GM23338 (cell line): ENCODE measurements at regions not wholly inside any gene's neighbourhood (a gene's known extent, or its start where the extent isn't known, plus 50 kb on each side); places are given as distances from the start of the nearest gene placed in this dataset.

ENCODE experiments used
- ATAC-seq: fragments of 200-7000 bp; cut with Tn5 transposase; 3 replicates; pipeline ENCODE4 v1.9.1; 2020
- DNase-seq: peaks from one replicate; pipeline ENCODE4 v3.0.0-alpha.2; 2015; ENCODE audit warnings: low spot score
- H2AFZ ChIP-seq: fragments of 200-600 bp; sonication (generic); 2 replicates; pipeline ENCODE4 v1.8.0; 2016; ENCODE audit warnings: antibody characterized with exemption, mild to moderate bottlenecking, moderate library complexity
- H3F3A ChIP-seq: fragments of 200-600 bp; sonication (generic); replicated peaks from 2 replicates; pipeline ENCODE4 v1.8.0; 2017; ENCODE audit warnings: antibody characterized with exemption, mixed run types, low read depth
- H3K27ac ChIP-seq: fragments of 200-600 bp; sonication (generic); 2 replicates; pipeline ENCODE4 v1.6.1; 2016; ENCODE audit warnings: low read depth
- H3K27me3 ChIP-seq: fragments of 200-600 bp; sonication (generic); 2 replicates; pipeline ENCODE4 v1.8.0; 2016; ENCODE audit warnings: mild to moderate bottlenecking, mixed run types, moderate library complexity; ENCODE audit not compliant: insufficient read depth
- H3K36me3 ChIP-seq: fragments of 200-600 bp; sonication (generic); 2 replicates; pipeline ENCODE4 v1.8.0; 2016; ENCODE audit warnings: mild to moderate bottlenecking; ENCODE audit not compliant: insufficient read depth
- H3K4me1 ChIP-seq: fragments of 200-600 bp; sonication (generic); 2 replicates; pipeline ENCODE4 v1.8.0; 2016; ENCODE audit warnings: mild to moderate bottlenecking, moderate library complexity; ENCODE audit not compliant: insufficient read depth
- H3K4me2 ChIP-seq: fragments of 200-600 bp; sonication (generic); 2 replicates; pipeline ENCODE4 v1.7.1; 2017; ENCODE audit warnings: mixed run types
- H3K4me3 ChIP-seq: fragments of 200-600 bp; sonication (generic); 2 replicates; pipeline ENCODE4 v1.6.1; 2016; ENCODE audit warnings: mixed run types
- H3K79me2 ChIP-seq: fragments of 200-600 bp; sonication (generic); replicated peaks from 2 replicates; pipeline ENCODE4 v1.8.0; 2017; ENCODE audit warnings: mild to moderate bottlenecking; ENCODE audit not compliant: insufficient read depth
- H3K9me2 ChIP-seq: fragments of 200-600 bp; sonication (generic); 2 replicates; pipeline ENCODE4 v1.8.0; 2017; ENCODE audit not compliant: insufficient read depth
- H4K20me1 ChIP-seq: fragments of 200-600 bp; sonication (generic); replicated peaks from 2 replicates; pipeline ENCODE4 v1.8.0; 2017; ENCODE audit warnings: mild to moderate bottlenecking; ENCODE audit not compliant: insufficient read depth
- H3K27ac Mint-ChIP-seq: 2 replicates; pipeline ENCODE4 v1.8.0; 2020; ENCODE audit warnings: inconsistent platforms, mild to moderate bottlenecking, moderate library complexity, mixed read lengths
- H3K27me3 Mint-ChIP-seq: 3 replicates; pipeline ENCODE4 v1.8.0; 2022; ENCODE audit warnings: low read depth, mild to moderate bottlenecking, moderate library complexity, mixed read lengths, inconsistent platforms; ENCODE audit not compliant: insufficient read depth, poor library complexity
- H3K36me3 Mint-ChIP-seq: 3 replicates; pipeline ENCODE4 v1.8.0; 2021; ENCODE audit warnings: low read depth, mild to moderate bottlenecking, inconsistent platforms, moderate library complexity, mixed read lengths
- H3K4me1 Mint-ChIP-seq: 3 replicates; pipeline ENCODE4 v1.8.0; 2020; ENCODE audit warnings: mild to moderate bottlenecking, inconsistent platforms, mixed read lengths
- H3K4me3 Mint-ChIP-seq: 3 replicates; pipeline ENCODE4 v1.8.0; 2021; ENCODE audit warnings: moderate library complexity, mild to moderate bottlenecking, inconsistent platforms, mixed read lengths
- H3K9me3 Mint-ChIP-seq: 3 replicates; pipeline ENCODE4 v1.8.0; 2020; ENCODE audit warnings: moderate library complexity, mild to moderate bottlenecking, inconsistent platforms, mixed read lengths
- CREB1 ChIP-seq: fragments of 250-450 bp; sonication (Bioruptor Pico); IDR thresholded peaks from 2 replicates; pipeline ENCODE4 v1.5.0; 2020; ENCODE audit warnings: low read depth, mild to moderate bottlenecking, moderate library complexity
- EZH2 ChIP-seq: fragments of 200-600 bp; sonication (generic); IDR thresholded peaks from one replicate; pipeline ENCODE4 v1.8.0; 2017; ENCODE audit warnings: antibody characterized with exemption, mild to moderate bottlenecking, low read depth; ENCODE audit not compliant: unreplicated experiment
- EZH2phosphoT487 ChIP-seq: fragments of 200-600 bp; sonication (generic); IDR thresholded peaks from one replicate; pipeline ENCODE4 v1.8.1; 2018; ENCODE audit warnings: antibody characterized with exemption; ENCODE audit not compliant: unreplicated experiment
- NANOG ChIP-seq: IDR thresholded peaks from 2 replicates; pipeline ENCODE4 v1.6.1; 2016; ENCODE audit warnings: antibody characterized with exemption, borderline replicate concordance
- POLR2AphosphoS5 ChIP-seq: IDR thresholded peaks from 2 replicates; pipeline ENCODE4 v1.6.1; 2016; ENCODE audit warnings: antibody characterized with exemption, low read depth
- STAT1 ChIP-seq: IDR thresholded peaks from one replicate; pipeline ENCODE4 v1.6.1; 2016; ENCODE audit warnings: antibody characterized with exemption; ENCODE audit not compliant: unreplicated experiment
- ZNF114 ChIP-seq: fragments of 250-450 bp; sonication (Bioruptor Pico); IDR thresholded peaks from 2 replicates; pipeline ENCODE4 v1.5.0; 2020; ENCODE audit warnings: mild to moderate bottlenecking, moderate library complexity
- ZNF331 ChIP-seq: fragments of 250-450 bp; sonication (Bioruptor Pico); IDR thresholded peaks from 2 replicates; pipeline ENCODE4 v1.5.0; 2020; ENCODE audit warnings: low read depth, mild to moderate bottlenecking, moderate library complexity
- TF ChIP-seq, protein P1 (sequence below): IDR thresholded peaks from one replicate; pipeline ENCODE4 v1.6.1; 2018; ENCODE audit warnings: antibody characterized with exemption; ENCODE audit not compliant: unreplicated experiment
- TF ChIP-seq, protein P2 (sequence below), 2 experiments: fragments of 200-600 bp in 1 of 2; sonication (generic) in 1 of 2; conservative IDR thresholded peaks; 2 replicates each; pipeline versions ENCODE4 v1.5.1 to v1.6.1; 2016 to 2017; ENCODE audit warnings: antibody characterized with exemption in 2 of 2, low read depth in 2 of 2, mild to moderate bottlenecking in 2 of 2, moderate library complexity in 1 of 2
- TF ChIP-seq, protein P3 (sequence below): IDR thresholded peaks from 2 replicates; pipeline ENCODE4 v1.6.1; 2016; ENCODE audit warnings: antibody characterized with exemption

DNA sequence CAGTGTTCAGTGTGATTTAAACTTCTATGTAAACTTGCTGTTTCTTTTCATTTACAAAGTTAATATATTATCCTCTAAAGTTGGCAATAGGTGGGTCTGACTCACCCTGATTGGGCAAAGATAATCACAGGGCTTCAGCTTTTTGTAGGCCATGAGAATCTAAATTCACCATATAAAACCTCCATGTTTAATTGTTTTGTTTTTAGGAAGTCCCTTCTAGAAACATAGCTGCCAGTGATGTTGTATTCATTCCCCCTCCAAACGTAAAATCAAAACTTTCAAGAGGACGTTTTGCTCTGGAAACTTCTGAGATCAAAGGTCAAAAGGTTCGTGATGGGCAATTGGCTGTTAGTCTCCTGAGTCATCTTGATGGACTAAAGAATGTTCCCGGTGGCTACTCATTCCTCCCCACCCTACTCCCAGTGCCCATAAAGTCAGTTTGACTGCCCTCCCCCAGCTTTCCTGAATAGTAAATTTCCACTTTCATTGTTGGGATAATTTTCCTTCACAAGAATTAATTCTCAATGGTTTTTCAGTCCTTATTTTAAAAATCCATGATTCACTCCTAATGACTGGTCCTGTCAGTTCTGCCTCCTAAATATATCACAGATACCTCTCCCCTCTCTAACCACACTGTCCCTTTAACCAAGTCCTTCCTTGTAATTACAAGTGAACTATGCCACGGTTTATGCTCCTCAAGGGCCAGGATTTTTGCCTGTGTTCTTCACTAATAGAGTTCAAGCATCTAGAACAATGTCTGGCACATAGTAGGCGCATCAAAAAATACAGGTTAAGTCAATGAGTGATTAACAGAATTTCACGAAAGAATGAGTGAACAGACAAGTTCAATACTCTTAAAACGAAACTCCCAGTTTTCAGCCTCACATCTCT, 164.4 kb upstream of the VRK2 start (continued):
- TF ChIP-seq, protein P1, sequence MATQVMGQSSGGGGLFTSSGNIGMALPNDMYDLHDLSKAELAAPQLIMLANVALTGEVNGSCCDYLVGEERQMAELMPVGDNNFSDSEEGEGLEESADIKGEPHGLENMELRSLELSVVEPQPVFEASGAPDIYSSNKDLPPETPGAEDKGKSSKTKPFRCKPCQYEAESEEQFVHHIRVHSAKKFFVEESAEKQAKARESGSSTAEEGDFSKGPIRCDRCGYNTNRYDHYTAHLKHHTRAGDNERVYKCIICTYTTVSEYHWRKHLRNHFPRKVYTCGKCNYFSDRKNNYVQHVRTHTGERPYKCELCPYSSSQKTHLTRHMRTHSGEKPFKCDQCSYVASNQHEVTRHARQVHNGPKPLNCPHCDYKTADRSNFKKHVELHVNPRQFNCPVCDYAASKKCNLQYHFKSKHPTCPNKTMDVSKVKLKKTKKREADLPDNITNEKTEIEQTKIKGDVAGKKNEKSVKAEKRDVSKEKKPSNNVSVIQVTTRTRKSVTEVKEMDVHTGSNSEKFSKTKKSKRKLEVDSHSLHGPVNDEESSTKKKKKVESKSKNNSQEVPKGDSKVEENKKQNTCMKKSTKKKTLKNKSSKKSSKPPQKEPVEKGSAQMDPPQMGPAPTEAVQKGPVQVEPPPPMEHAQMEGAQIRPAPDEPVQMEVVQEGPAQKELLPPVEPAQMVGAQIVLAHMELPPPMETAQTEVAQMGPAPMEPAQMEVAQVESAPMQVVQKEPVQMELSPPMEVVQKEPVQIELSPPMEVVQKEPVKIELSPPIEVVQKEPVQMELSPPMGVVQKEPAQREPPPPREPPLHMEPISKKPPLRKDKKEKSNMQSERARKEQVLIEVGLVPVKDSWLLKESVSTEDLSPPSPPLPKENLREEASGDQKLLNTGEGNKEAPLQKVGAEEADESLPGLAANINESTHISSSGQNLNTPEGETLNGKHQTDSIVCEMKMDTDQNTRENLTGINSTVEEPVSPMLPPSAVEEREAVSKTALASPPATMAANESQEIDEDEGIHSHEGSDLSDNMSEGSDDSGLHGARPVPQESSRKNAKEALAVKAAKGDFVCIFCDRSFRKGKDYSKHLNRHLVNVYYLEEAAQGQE: no peak
- TF ChIP-seq EZH2 (no peak), ZNF331 (CRISPR knock-in tag) (no peak), POLR2AphosphoS5 (no peak)
- TF ChIP-seq, protein P2, sequence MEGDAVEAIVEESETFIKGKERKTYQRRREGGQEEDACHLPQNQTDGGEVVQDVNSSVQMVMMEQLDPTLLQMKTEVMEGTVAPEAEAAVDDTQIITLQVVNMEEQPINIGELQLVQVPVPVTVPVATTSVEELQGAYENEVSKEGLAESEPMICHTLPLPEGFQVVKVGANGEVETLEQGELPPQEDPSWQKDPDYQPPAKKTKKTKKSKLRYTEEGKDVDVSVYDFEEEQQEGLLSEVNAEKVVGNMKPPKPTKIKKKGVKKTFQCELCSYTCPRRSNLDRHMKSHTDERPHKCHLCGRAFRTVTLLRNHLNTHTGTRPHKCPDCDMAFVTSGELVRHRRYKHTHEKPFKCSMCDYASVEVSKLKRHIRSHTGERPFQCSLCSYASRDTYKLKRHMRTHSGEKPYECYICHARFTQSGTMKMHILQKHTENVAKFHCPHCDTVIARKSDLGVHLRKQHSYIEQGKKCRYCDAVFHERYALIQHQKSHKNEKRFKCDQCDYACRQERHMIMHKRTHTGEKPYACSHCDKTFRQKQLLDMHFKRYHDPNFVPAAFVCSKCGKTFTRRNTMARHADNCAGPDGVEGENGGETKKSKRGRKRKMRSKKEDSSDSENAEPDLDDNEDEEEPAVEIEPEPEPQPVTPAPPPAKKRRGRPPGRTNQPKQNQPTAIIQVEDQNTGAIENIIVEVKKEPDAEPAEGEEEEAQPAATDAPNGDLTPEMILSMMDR (conservative IDR thresholded peaks at IDR 0.05; ENCODE audit: low read depth in 2 of 2): no peak

DNA sequence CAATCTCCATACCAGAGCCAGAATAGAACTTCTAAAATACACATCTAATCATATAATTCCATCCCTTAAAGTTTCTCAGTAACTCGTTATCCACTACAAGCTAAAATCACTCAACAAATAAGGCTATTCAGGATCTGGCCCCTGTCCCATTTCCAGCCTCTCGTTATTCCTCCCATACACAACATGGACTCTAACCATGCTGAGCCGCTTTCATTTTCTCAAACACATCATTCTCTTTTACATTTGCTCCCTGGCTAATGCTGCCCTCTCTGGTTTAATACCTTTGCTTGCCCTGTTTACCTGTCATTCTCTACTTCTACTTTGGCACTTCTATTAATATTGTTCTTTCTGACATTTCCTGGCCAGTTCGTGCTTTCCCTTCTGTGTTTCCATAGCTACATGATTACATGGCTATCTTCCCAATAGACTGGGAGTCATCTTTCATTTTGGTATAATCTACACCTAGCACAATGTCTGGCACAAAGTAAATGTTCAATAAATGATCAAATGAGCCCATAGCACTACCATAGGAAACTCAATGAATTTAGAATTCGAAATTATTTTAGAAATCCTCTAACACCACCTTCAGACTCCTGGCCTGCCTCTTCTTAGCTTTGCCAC, 163.6 kb upstream of the VRK2 start:
- no peak for ATAC-seq
- no peak overlapping the region for H3K27ac ChIP-seq
- no peak overlapping the region for H3K4me3 ChIP-seq
- H2AFZ ChIP-seq: peak overlapping the region; percentile 25; the same call in 1 of the 2 replicates
- Mint-ChIP-seq H3K9me3 (no peaks in the 10 kb centered on the region), H3K27me3 (no peaks in the 10 kb centered on the region), H3K4me1 (peaks cover 4% of the 10 kb centered on the region; the same call in 2 of the 3 replicates), H3K4me3 (no peak overlapping the region), H3K27ac (no peak overlapping the region), H3K36me3 (no peaks in the 10 kb centered on the region)
- H3F3A ChIP-seq: no peaks in the 10 kb centered on the region
- no peak for TF ChIP-seq POLR2AphosphoS5
- TF ChIP-seq, protein P2 (conservative IDR thresholded peaks at IDR 0.05; ENCODE audit: low read depth in 2 of 2): no peak
- no peak for TF ChIP-seq EZH2phosphoT487
- TF ChIP-seq, protein P1: no peak
- TF ChIP-seq NANOG: no peak
- TF ChIP-seq STAT1: no peak
- TF ChIP-seq ZNF114 (CRISPR knock-in tag): no peak
- TF ChIP-seq, protein P3, sequence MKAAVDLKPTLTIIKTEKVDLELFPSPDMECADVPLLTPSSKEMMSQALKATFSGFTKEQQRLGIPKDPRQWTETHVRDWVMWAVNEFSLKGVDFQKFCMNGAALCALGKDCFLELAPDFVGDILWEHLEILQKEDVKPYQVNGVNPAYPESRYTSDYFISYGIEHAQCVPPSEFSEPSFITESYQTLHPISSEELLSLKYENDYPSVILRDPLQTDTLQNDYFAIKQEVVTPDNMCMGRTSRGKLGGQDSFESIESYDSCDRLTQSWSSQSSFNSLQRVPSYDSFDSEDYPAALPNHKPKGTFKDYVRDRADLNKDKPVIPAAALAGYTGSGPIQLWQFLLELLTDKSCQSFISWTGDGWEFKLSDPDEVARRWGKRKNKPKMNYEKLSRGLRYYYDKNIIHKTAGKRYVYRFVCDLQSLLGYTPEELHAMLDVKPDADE: no peak
- TF ChIP-seq EZH2: no peak
- TF ChIP-seq CREB1 (CRISPR knock-in tag): no peak
- no peak for DNase-seq
- H4K20me1 ChIP-seq: no peaks in the 10 kb centered on the region
- no peaks in the 10 kb centered on the region for H3K27me3 ChIP-seq
- H3K4me2 ChIP-seq: no peak overlapping the region
- no peaks in the 10 kb centered on the region; the same call in 1 of the 2 replicates for H3K9me2 ChIP-seq
- no peaks in the 10 kb centered on the region for H3K79me2 ChIP-seq
- no peaks in the 10 kb centered on the region for H3K36me3 ChIP-seq
- H3K4me1 ChIP-seq: 0 out of 2 replicates have a peak, but pooled peaks cover 4% of the 10 kb centered on the region
